RWPE2 (cell line): ENCODE measurements at regions not wholly inside any gene's neighbourhood (a gene's known extent, or its start where the extent isn't known, plus 50 kb on each side); places are given as distances from the start of the nearest gene placed in this dataset.

Experiments
- ATAC-seq: fragments of 200-7000 bp; cut with Tn5 transposase; 3 replicates; pipeline ENCODE4 v1.9.1; 2021; ENCODE audit warnings: low read depth
- DNase-seq: peaks from one replicate; pipeline ENCODE4 v3.0.0-alpha.2; 2020; ENCODE audit warnings: low spot score
- H3K27ac ChIP-seq: fragments of 450-650 bp; 2 replicates; pipeline ENCODE4 v1.5.1; 2017; ENCODE audit warnings: mild to moderate bottlenecking; ENCODE audit not compliant: poor library complexity, severe bottlenecking
- H3K27me3 ChIP-seq: fragments of 250-450 bp; sonication (Bioruptor Pico); 2 replicates; pipeline ENCODE4 v1.5.1; 2021; ENCODE audit warnings: mild to moderate bottlenecking, moderate library complexity; ENCODE audit not compliant: insufficient read depth, poor library complexity, severe bottlenecking
- H3K36me3 ChIP-seq: fragments of 250-450 bp; sonication (Bioruptor Pico); 2 replicates; pipeline ENCODE4 v1.5.1; 2020; ENCODE audit warnings: low read depth, mild to moderate bottlenecking, moderate library complexity
- H3K4me1 ChIP-seq: fragments of 250-450 bp; sonication (Bioruptor Pico); 2 replicates; pipeline ENCODE4 v1.5.1; 2021; ENCODE audit warnings: mild to moderate bottlenecking, moderate library complexity; ENCODE audit not compliant: insufficient read depth, poor library complexity, severe bottlenecking
- H3K4me3 ChIP-seq: fragments of 250-450 bp; sonication (Bioruptor Pico); 2 replicates; pipeline ENCODE4 v1.5.1; 2021; ENCODE audit warnings: mild to moderate bottlenecking, moderate library complexity; ENCODE audit not compliant: severe bottlenecking
- H3K9me3 ChIP-seq: fragments of 250-450 bp; sonication (Bioruptor Pico); 2 replicates; pipeline ENCODE4 v1.5.1; 2021; ENCODE audit warnings: mild to moderate bottlenecking, moderate library complexity; ENCODE audit not compliant: severe bottlenecking
- CTCF ChIP-seq: fragments of 450-650 bp; IDR thresholded peaks from one replicate; pipeline ENCODE4 v1.5.1; 2017; ENCODE audit warnings: mild to moderate bottlenecking, moderate library complexity; ENCODE audit not compliant: poor library complexity, severe bottlenecking

DNA sequence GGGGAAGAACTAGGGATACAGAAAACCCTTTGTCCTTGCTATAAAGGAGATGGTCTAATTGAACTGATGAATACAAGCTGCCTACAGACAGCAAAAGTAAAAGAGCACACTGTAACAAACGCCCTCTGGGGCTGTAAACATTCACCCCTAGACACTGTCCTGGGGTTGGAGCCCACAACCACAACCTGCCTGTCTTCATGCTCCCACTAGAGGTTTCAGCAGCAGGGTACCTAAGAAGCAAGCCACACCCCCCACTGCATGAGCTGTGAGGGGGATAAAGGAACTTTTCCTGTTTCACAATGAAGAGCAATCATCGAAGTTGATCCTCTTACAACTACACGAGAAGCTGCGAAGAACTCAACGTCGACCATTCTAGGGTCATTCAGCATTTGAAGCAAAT lies 90.5 kb upstream of the LUZP2 start:
- H3K4me1 ChIP-seq = no peaks in the 10 kb centered on the region
- no peaks in the 10 kb centered on the region for H3K27me3 ChIP-seq
- ATAC-seq (no peak), DNase-seq (no peak)
- no peak for TF ChIP-seq CTCF
- no peaks in the 10 kb centered on the region for H3K9me3 ChIP-seq
- no peak overlapping the region for H3K27ac ChIP-seq
- H3K36me3 ChIP-seq = no peaks in the 10 kb centered on the region
- no peak overlapping the region for H3K4me3 ChIP-seq

DNA sequence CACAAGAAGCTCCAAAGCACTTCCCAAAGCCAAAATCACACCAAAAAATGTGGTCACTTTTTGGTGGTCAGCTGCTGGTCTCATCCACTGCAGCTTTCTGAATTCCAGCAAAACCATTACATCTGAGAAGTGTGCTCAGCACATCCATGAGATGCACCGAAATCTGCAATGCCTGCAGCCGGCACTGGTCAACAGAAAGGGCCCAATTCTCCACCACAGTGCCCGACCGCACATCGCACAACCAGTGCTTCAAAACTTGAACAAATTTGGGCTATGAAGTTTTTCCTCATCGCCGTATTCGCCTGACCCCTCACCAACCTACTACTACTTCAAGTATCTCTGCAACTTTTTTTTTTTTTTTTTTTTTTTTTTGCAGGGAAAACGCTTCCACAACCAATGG lies 89.9 kb upstream of the LUZP2 start:
- no peaks in the 10 kb centered on the region for H3K4me1 ChIP-seq
- no peak for TF ChIP-seq CTCF
- H3K36me3 ChIP-seq = no peaks in the 10 kb centered on the region
- H3K4me3 ChIP-seq = no peak overlapping the region
- DNase-seq (no peak), ATAC-seq (no peak)
- no peaks in the 10 kb centered on the region for H3K9me3 ChIP-seq
- no peak overlapping the region for H3K27ac ChIP-seq
- no peaks in the 10 kb centered on the region for H3K27me3 ChIP-seq

GRCh38 chr11:24407733-24408132 lies 89.1 kb upstream of the LUZP2 start:
- no peaks in the 10 kb centered on the region for H3K27me3 ChIP-seq
- H3K27ac ChIP-seq = no peak overlapping the region
- TF ChIP-seq CTCF = no peak
- ATAC-seq (no peak), DNase-seq (no peak)
- H3K4me1 ChIP-seq = no peaks in the 10 kb centered on the region
- H3K36me3 ChIP-seq = no peaks in the 10 kb centered on the region
- no peaks in the 10 kb centered on the region for H3K9me3 ChIP-seq
- H3K4me3 ChIP-seq = no peak overlapping the region

GRCh38 chr11:24408202-24408601 lies 88.7 kb upstream of the LUZP2 start:
- H3K4me1 ChIP-seq = no peaks in the 10 kb centered on the region
- ATAC-seq = no peak
- no peak overlapping the region for H3K27ac ChIP-seq

GRCh38 chr11:24411791-24412190 lies 85.1 kb upstream of the LUZP2 start:
- no peak for TF ChIP-seq CTCF
- no peak overlapping the region for H3K4me3 ChIP-seq
- no peaks in the 10 kb centered on the region for H3K9me3 ChIP-seq
- H3K4me1 ChIP-seq = no peaks in the 10 kb centered on the region
- H3K36me3 ChIP-seq = no peaks in the 10 kb centered on the region
- no peak for DNase-seq
- no peak overlapping the region for H3K27ac ChIP-seq
- no peak for ATAC-seq
- H3K27me3 ChIP-seq = no peaks in the 10 kb centered on the region

More at GRCh38 chr11:24408202-24408601, 88.7 kb upstream of the LUZP2 start:
- Histone ChIP-seq H3K4me3 (no peak overlapping the region), H3K27me3 (no peaks in the 10 kb centered on the region), H3K36me3 (no peaks in the 10 kb centered on the region), H3K9me3 (no peaks in the 10 kb centered on the region)
- no peak for DNase-seq
- no peak for TF ChIP-seq CTCF
